DMS79 (cell line): ENCODE measurements at regions not wholly inside any gene's neighbourhood (a gene's known extent, or its start where the extent isn't known, plus 50 kb on each side); places are given as distances from the start of the nearest gene placed in this dataset.

ENCODE experiments used
- DNase-seq: peaks from one replicate; lab custom pipeline; 2025; lab: John Stamatoyannopoulos, UW

- DNase-seq, result peak; percentile 46
These were observed 74.6 kb upstream of the NPAS1 start for GRCh38 chr19:46944918-46945628.

- no peak for DNase-seq
These were observed 73.7 kb upstream of the NPAS1 start for GRCh38 chr19:46945694-46946489.

GRCh38 chr19:46946611-46947238, 72.9 kb upstream of the NPAS1 start:
- DNase-seq, result no peak

- no peak for DNase-seq
These were observed 71.8 kb upstream of the NPAS1 start for GRCh38 chr19:46947866-46948265.

- DNase-seq, result no peak
These were observed 69.0 kb upstream of the NPAS1 start for GRCh38 chr19:46950526-46951170.

GRCh38 chr19:46951171-46951986, 68.3 kb upstream of the NPAS1 start:
- no peak for DNase-seq

- DNase-seq, result no peak
These were observed 66.8 kb upstream of the NPAS1 start for GRCh38 chr19:46952874-46953273.

GRCh38 chr19:46953955-46954501, 65.6 kb upstream of the NPAS1 start:
- no peak for DNase-seq

- DNase-seq, result no peak
These were observed 65.1 kb upstream of the NPAS1 start for GRCh38 chr19:46954502-46954992.

GRCh38 chr19:46954993-46955812, 64.4 kb upstream of the NPAS1 start:
- no peak for DNase-seq

- no peak for DNase-seq
These were observed 63.7 kb upstream of the NPAS1 start for GRCh38 chr19:46955813-46956371.

GRCh38 chr19:46958532-46958931, 61.1 kb upstream of the NPAS1 start:
- no peak for DNase-seq

- no peak for DNase-seq
These were observed 59.6 kb upstream of the NPAS1 start for GRCh38 chr19:46959894-46960556.

GRCh38 chr19:46962030-46962570, 57.5 kb upstream of the NPAS1 start:
- no peak for DNase-seq

- no peak for DNase-seq
These were observed 56.4 kb upstream of the NPAS1 start for GRCh38 chr19:46963093-46963734.

- DNase-seq, result peak; percentile 58
These were observed 52.0 kb upstream of the NPAS1 start for GRCh38 chr19:46967578-46968032.
